HEK293 (cell line): ENCODE measurements at regions not wholly inside any gene's neighbourhood (a gene's known extent, or its start where the extent isn't known, plus 50 kb on each side); places are given as distances from the start of the nearest gene placed in this dataset.

Experiments
- CTCF ChIA-PET: fragments of 350-600 bp; formaldehyde crosslinking; extraction: SDS; loops from one replicate; lab custom pipeline; 2021; ENCODE audit warnings: antibody characterized with exemption; lab: Yijun Ruan, JAX
- POLR2A ChIA-PET: fragments of 300-600 bp; formaldehyde crosslinking; extraction: SDS; loops from one replicate; lab custom pipeline; 2020; ENCODE audit warnings: antibody characterized with exemption, inconsistent platforms; lab: Yijun Ruan, JAX
- H3K27ac ChIP-seq: fragments of 200-500 bp; sonication (Bioruptor generic); 2 replicates; pipeline ENCODE4 v1.5.1; 2014; ENCODE audit warnings: low read depth, low read length, control low read depth, inconsistent platforms; ENCODE audit errors: extremely low read depth
- H3K36me3 ChIP-seq, 2 experiments: fragments of 200-500 bp in 1 of 2; sonication (Bioruptor generic) in 1 of 2; 1 replicate in 1 of 2; 2 replicates in 1 of 2; pipeline ENCODE4 v1.5.1; 2014 to 2017; ENCODE audit warnings: inconsistent platforms in 2 of 2, low read length in 2 of 2; ENCODE audit not compliant: control insufficient read depth in 2 of 2, insufficient read depth in 1 of 2
- H3K4me1 ChIP-seq: fragments of 200-500 bp; sonication (Bioruptor generic); 2 replicates; pipeline ENCODE4 v1.5.1; 2014; ENCODE audit warnings: mild to moderate bottlenecking, low read length, inconsistent platforms; ENCODE audit not compliant: control insufficient read depth, insufficient read depth
- H3K4me3 ChIP-seq: 2 replicates; pipeline ENCODE4 v1.5.1; 2011; ENCODE audit warnings: low read depth, mild to moderate bottlenecking, control low read depth, low read length, moderate library complexity
- H3K9me3 ChIP-seq: fragments of 200-500 bp; sonication (Bioruptor generic); 2 replicates; pipeline ENCODE4 v1.5.1; 2014; ENCODE audit warnings: low read depth, low read length, inconsistent platforms; ENCODE audit not compliant: control insufficient read depth, insufficient read depth
- BCL11A ChIP-seq: fragments of 450-650 bp; formaldehyde crosslinking; IDR thresholded peaks from 2 replicates; pipeline ENCODE4 v1.5.1; 2016; ENCODE audit warnings: low read depth, missing biosample characterization, missing genetic modification characterization
- FEZF1 ChIP-seq: fragments of 450-650 bp; formaldehyde crosslinking; IDR thresholded peaks from 2 replicates; pipeline ENCODE4 v1.5.1; 2016; ENCODE audit warnings: missing biosample characterization, missing genetic modification characterization
- MEIS1 ChIP-seq: sonication (generic); formaldehyde crosslinking; IDR thresholded peaks from 2 replicates; pipeline ENCODE4 v1.8.1; 2022; ENCODE audit warnings: missing genetic modification reagents, mild to moderate bottlenecking, borderline replicate concordance
- PRDM1 ChIP-seq: fragments of 450-650 bp; formaldehyde crosslinking; IDR thresholded peaks from 2 replicates; pipeline ENCODE4; 2016; ENCODE audit warnings: missing biosample characterization, missing genetic modification characterization
- YY1 ChIP-seq: fragments of 450-650 bp; formaldehyde crosslinking; IDR thresholded peaks from 2 replicates; pipeline ENCODE4 v1.5.1; 2018; ENCODE audit warnings: missing biosample characterization, missing genetic modification characterization
- ZBTB1 ChIP-seq: fragments of 450-650 bp; formaldehyde crosslinking; IDR thresholded peaks from 2 replicates; pipeline ENCODE4 v1.5.1; 2016; ENCODE audit warnings: missing biosample characterization, missing genetic modification characterization
- ZBTB10 ChIP-seq: fragments of 450-650 bp; formaldehyde crosslinking; IDR thresholded peaks from 2 replicates; pipeline ENCODE4 v1.5.1; 2016; ENCODE audit warnings: missing biosample characterization, missing genetic modification characterization
- ZEB2 ChIP-seq: fragments of 450-650 bp; formaldehyde crosslinking; IDR thresholded peaks from 2 replicates; pipeline ENCODE4 v1.5.1; 2016; ENCODE audit warnings: missing biosample characterization, missing genetic modification characterization
- ZFP37 ChIP-seq: fragments of 450-650 bp; formaldehyde crosslinking; IDR thresholded peaks from 2 replicates; pipeline ENCODE4 v1.5.1; 2016; ENCODE audit warnings: missing biosample characterization, missing genetic modification characterization
- ZNF112 ChIP-seq: fragments of 450-650 bp; formaldehyde crosslinking; IDR thresholded peaks from 2 replicates; pipeline ENCODE4 v1.5.0; 2017; ENCODE audit warnings: missing biosample characterization, missing genetic modification characterization
- ZNF140 ChIP-seq: fragments of 450-650 bp; formaldehyde crosslinking; IDR thresholded peaks from 2 replicates; pipeline ENCODE4 v1.5.1; 2016; ENCODE audit warnings: missing biosample characterization, missing genetic modification characterization
- ZNF214 ChIP-seq: fragments of 450-650 bp; formaldehyde crosslinking; IDR thresholded peaks from 2 replicates; pipeline ENCODE4 v1.5.1; 2017; ENCODE audit warnings: missing biosample characterization, mild to moderate bottlenecking, missing genetic modification characterization, borderline replicate concordance
- ZNF221 ChIP-seq: fragments of 450-650 bp; formaldehyde crosslinking; IDR thresholded peaks from 2 replicates; pipeline ENCODE4 v1.5.1; 2017; ENCODE audit warnings: missing biosample characterization, missing genetic modification characterization, borderline replicate concordance
- ZNF280C ChIP-seq: fragments of 450-650 bp; formaldehyde crosslinking; IDR thresholded peaks from 2 replicates; pipeline ENCODE4 v1.5.1; 2016; ENCODE audit warnings: missing biosample characterization, missing genetic modification characterization
- ZNF302 ChIP-seq: fragments of 450-650 bp; formaldehyde crosslinking; IDR thresholded peaks from 2 replicates; pipeline ENCODE4 v1.5.1; 2016; ENCODE audit warnings: missing biosample characterization, missing genetic modification characterization, low read depth
- ZNF354C ChIP-seq: fragments of 450-650 bp; formaldehyde crosslinking; IDR thresholded peaks from 2 replicates; pipeline ENCODE4 v1.5.1; 2016; ENCODE audit warnings: missing biosample characterization, missing genetic modification characterization, low read depth, borderline replicate concordance
- ZNF501 ChIP-seq: fragments of 450-650 bp; formaldehyde crosslinking; IDR thresholded peaks from 2 replicates; pipeline ENCODE4 v1.5.1; 2016; ENCODE audit warnings: missing biosample characterization, missing genetic modification characterization
- ZNF571 ChIP-seq: fragments of 450-650 bp; formaldehyde crosslinking; IDR thresholded peaks from 2 replicates; pipeline ENCODE4 v1.5.0; 2017; ENCODE audit warnings: missing biosample characterization, missing genetic modification characterization
- ZNF654 ChIP-seq: fragments of 450-650 bp; formaldehyde crosslinking; IDR thresholded peaks from 2 replicates; pipeline ENCODE4 v1.5.1; 2016; ENCODE audit warnings: low read depth, missing biosample characterization, missing genetic modification characterization
- ZNF660 ChIP-seq: fragments of 450-650 bp; IDR thresholded peaks from 2 replicates; pipeline ENCODE4 v1.5.1; 2018; ENCODE audit warnings: missing biosample characterization, mild to moderate bottlenecking, missing genetic modification characterization
- ZNF777 ChIP-seq: fragments of 450-650 bp; formaldehyde crosslinking; IDR thresholded peaks from 2 replicates; pipeline ENCODE4 v1.5.1; 2017; ENCODE audit warnings: missing biosample characterization, missing genetic modification characterization, borderline replicate concordance
- ZNF785 ChIP-seq: fragments of 450-650 bp; formaldehyde crosslinking; IDR thresholded peaks from 2 replicates; pipeline ENCODE4 v1.5.1; 2016; ENCODE audit warnings: missing biosample characterization, missing genetic modification characterization
- ZSCAN30 ChIP-seq: fragments of 450-650 bp; IDR thresholded peaks from 2 replicates; pipeline ENCODE4 v1.5.1; 2018; ENCODE audit warnings: missing biosample characterization, mild to moderate bottlenecking, missing genetic modification characterization, moderate library complexity
- ZSCAN5A ChIP-seq: fragments of 450-650 bp; formaldehyde crosslinking; IDR thresholded peaks from 2 replicates; pipeline ENCODE4 v1.5.1; 2016; ENCODE audit warnings: missing biosample characterization, missing genetic modification characterization
- TF ChIP-seq, protein P1 (sequence below): fragments of 450-650 bp; formaldehyde crosslinking; IDR thresholded peaks from 2 replicates; pipeline ENCODE4 v1.5.1; 2017; ENCODE audit warnings: missing biosample characterization, mild to moderate bottlenecking, missing genetic modification characterization, moderate library complexity
- TF ChIP-seq, protein P2 (sequence below): sonication (generic); formaldehyde crosslinking; IDR thresholded peaks from 2 replicates; pipeline ENCODE4 v1.8.1; 2022; ENCODE audit warnings: mild to moderate bottlenecking, moderate library complexity, missing genetic modification reagents
- TF ChIP-seq, protein P3 (sequence below): fragments of 450-650 bp; formaldehyde crosslinking; IDR thresholded peaks from 2 replicates; pipeline ENCODE4 v1.5.1; 2016; ENCODE audit warnings: missing biosample characterization, missing genetic modification characterization

- no peaks in the 10 kb centered on the region for H3K4me1 ChIP-seq
- TF ChIP-seq ZNF221 (tag by site-specific recombination) (no peak), ZNF214 (tag by site-specific recombination) (no peak), ZNF354C (tag by site-specific recombination) (no peak), ZNF302 (tag by site-specific recombination) (no peak), MEIS1 (no peak), ZNF280C (tag by site-specific recombination) (no peak), ZNF140 (tag by site-specific recombination) (no peak), ZNF654 (tag by site-specific recombination) (no peak), ZNF785 (tag by site-specific recombination) (no peak), YY1 (tag by site-specific recombination) (no peak), PRDM1 (no peak), ZNF660 (tag by site-specific recombination) (no peak), BCL11A (tag by site-specific recombination) (no peak), ZNF112 (tag by site-specific recombination) (no peak), ZEB2 (tag by site-specific recombination) (no peak), FEZF1 (tag by site-specific recombination) (no peak), ZNF571 (tag by site-specific recombination) (no peak)
- TF ChIP-seq, protein P1, sequence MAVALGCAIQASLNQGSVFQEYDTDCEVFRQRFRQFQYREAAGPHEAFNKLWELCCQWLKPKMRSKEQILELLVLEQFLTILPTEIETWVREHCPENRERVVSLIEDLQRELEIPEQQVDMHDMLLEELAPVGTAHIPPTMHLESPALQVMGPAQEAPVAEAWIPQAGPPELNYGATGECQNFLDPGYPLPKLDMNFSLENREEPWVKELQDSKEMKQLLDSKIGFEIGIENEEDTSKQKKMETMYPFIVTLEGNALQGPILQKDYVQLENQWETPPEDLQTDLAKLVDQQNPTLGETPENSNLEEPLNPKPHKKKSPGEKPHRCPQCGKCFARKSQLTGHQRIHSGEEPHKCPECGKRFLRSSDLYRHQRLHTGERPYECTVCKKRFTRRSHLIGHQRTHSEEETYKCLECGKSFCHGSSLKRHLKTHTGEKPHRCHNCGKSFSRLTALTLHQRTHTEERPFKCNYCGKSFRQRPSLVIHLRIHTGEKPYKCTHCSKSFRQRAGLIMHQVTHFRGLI, result no peak
- TF ChIP-seq, protein P2, sequence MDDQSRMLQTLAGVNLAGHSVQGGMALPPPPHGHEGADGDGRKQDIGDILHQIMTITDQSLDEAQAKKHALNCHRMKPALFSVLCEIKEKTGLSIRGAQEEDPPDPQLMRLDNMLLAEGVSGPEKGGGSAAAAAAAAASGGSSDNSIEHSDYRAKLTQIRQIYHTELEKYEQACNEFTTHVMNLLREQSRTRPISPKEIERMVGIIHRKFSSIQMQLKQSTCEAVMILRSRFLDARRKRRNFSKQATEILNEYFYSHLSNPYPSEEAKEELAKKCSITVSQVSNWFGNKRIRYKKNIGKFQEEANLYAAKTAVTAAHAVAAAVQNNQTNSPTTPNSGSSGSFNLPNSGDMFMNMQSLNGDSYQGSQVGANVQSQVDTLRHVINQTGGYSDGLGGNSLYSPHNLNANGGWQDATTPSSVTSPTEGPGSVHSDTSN (CRISPR knock-in tag), result no peak
- TF ChIP-seq, protein P3, sequence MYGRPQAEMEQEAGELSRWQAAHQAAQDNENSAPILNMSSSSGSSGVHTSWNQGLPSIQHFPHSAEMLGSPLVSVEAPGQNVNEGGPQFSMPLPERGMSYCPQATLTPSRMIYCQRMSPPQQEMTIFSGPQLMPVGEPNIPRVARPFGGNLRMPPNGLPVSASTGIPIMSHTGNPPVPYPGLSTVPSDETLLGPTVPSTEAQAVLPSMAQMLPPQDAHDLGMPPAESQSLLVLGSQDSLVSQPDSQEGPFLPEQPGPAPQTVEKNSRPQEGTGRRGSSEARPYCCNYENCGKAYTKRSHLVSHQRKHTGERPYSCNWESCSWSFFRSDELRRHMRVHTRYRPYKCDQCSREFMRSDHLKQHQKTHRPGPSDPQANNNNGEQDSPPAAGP (tag by site-specific recombination), result no peak
- H3K4me3 ChIP-seq, result no peak overlapping the region
- ChIA-PET POLR2A (no interaction called here), CTCF (interaction anchor here (0.6 to 1.3 kb wide), 2 partner anchors 10 to 383 kb away, joined by 3 read pairs; no protein-coding TSS in a partner anchor)
- H3K9me3 ChIP-seq, result no peaks in the 10 kb centered on the region
- no peaks in the 10 kb centered on the region for H3K36me3 ChIP-seq
- no peak overlapping the region for H3K27ac ChIP-seq
Measured at GRCh38 chr11:19378814-19379213, 138.1 kb upstream of the E2F8 start.

DNA sequence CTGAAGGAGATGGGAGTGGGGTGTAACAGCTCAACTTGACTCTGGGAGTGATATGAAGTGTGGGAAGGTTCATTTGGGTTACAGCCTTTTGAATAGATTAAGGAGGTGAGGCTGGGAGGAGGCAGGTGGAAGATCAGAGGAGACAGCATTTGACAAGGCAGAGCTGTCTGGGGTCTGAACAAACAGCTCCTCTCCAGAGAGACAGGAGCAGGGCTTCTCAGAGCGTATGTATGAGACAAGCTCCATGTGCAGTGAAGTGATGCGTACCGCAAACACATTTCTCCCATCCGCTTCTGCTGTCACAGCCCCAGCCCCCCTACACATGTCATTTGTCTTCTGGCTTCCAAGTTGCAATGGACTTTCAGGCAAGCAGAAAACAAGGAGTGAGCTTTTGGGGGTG, 137.1 kb upstream of the E2F8 start:
- H3K4me3 ChIP-seq, result no peak overlapping the region
- ChIA-PET POLR2A (no interaction called here), CTCF (interaction anchor here (1.3 kb wide), 1 partner anchor 9 kb away, joined by 3 read pairs; no protein-coding TSS in a partner anchor)
- no peaks in the 10 kb centered on the region for H3K9me3 ChIP-seq
- H3K4me1 ChIP-seq, result no peaks in the 10 kb centered on the region
- H3K27ac ChIP-seq, result no peak overlapping the region
- H3K36me3 ChIP-seq, result no peaks in the 10 kb centered on the region
- TF ChIP-seq ZNF777 (tag by site-specific recombination), result no peak
- no peak for TF ChIP-seq ZSCAN5A (tag by site-specific recombination)
- no peak for TF ChIP-seq ZNF501 (tag by site-specific recombination)
- TF ChIP-seq ZBTB10 (tag by site-specific recombination), result no peak
- TF ChIP-seq ZBTB1 (tag by site-specific recombination), result no peak
- no peak for TF ChIP-seq ZFP37 (tag by site-specific recombination)
- TF ChIP-seq ZNF302 (tag by site-specific recombination), result no peak
- TF ChIP-seq ZSCAN30 (tag by site-specific recombination), result no peak
- no peak for TF ChIP-seq ZNF354C (tag by site-specific recombination)
